Cerebellar cortex (tissue), 1 donor: ENCODE measurements at regions not wholly inside any gene's neighbourhood (a gene's known extent, or its start where the extent isn't known, plus 50 kb on each side); places are given as distances from the start of the nearest gene placed in this dataset.
"Not testable (repeated sequence)": the region's sequence is repeated elsewhere in the genome, so short reads cannot be mapped to it uniquely, and the experiment has no call there.

ENCODE experiments used
- DNase-seq: peaks from one replicate; pipeline ENCODE4 v3.0.0-alpha.2; 2015; ENCODE audit warnings: low spot score

- DNase-seq: no peak
These were observed 362.5 kb downstream of the POM121L12 start for GRCh38 chr7:53397911-53398310.

GRCh38 chr7:53398566-53398965 is 363.1 kb downstream of the POM121L12 start:
- DNase-seq: no peak

GRCh38 chr7:53413021-53413420 is 377.6 kb downstream of the POM121L12 start:
- no peak for DNase-seq

- no peak for DNase-seq
These were observed 380.4 kb downstream of the POM121L12 start for GRCh38 chr7:53415816-53416215.

- DNase-seq: no peak
These were observed 383.5 kb downstream of the POM121L12 start for GRCh38 chr7:53418834-53419482.

GRCh38 chr7:53420550-53420949 is 385.1 kb downstream of the POM121L12 start:
- DNase-seq: no peak

GRCh38 chr7:53422291-53422690 is 386.9 kb downstream of the POM121L12 start:
- DNase-seq: no peak

- DNase-seq: no peak
These were observed 390.8 kb downstream of the POM121L12 start for GRCh38 chr7:53426145-53426750.

GRCh38 chr7:53428045-53428444 is 392.6 kb downstream of the POM121L12 start:
- no peak for DNase-seq

- DNase-seq: no peak
These were observed 396.5 kb downstream of the POM121L12 start for GRCh38 chr7:53431901-53432300.

- no peak for DNase-seq
These were observed 401.9 kb downstream of the POM121L12 start for GRCh38 chr7:53437336-53437735.

- no peak for DNase-seq
These were observed 410.7 kb downstream of the POM121L12 start for GRCh38 chr7:53446170-53446569.

- DNase-seq: no peak
These were observed 423.2 kb downstream of the POM121L12 start for GRCh38 chr7:53458636-53459035.

- peak; percentile 58 for DNase-seq
These were observed 430.9 kb downstream of the POM121L12 start for GRCh38 chr7:53466371-53466770.

- DNase-seq: peak; percentile 48
These were observed 435.0 kb downstream of the POM121L12 start for GRCh38 chr7:53470336-53470970.

- DNase-seq: no peak
These were observed 437.9 kb downstream of the POM121L12 start for GRCh38 chr7:53473371-53473770.

- no peak for DNase-seq
These were observed 440.3 kb downstream of the POM121L12 start for GRCh38 chr7:53475776-53476175.

GRCh38 chr7:53476566-53476965 is 441.1 kb downstream of the POM121L12 start:
- peak; percentile 17 for DNase-seq

- no peak for DNase-seq
These were observed 449.9 kb downstream of the POM121L12 start for GRCh38 chr7:53485354-53485753.

- no peak for DNase-seq
These were observed 455.6 kb downstream of the POM121L12 start for GRCh38 chr7:53491051-53491450.

GRCh38 chr7:53495181-53495580 is 459.7 kb downstream of the POM121L12 start:
- DNase-seq: not testable (repeated sequence)

GRCh38 chr7:53500076-53500475 is 464.6 kb downstream of the POM121L12 start:
- DNase-seq: no peak

- DNase-seq: no peak
These were observed 469.5 kb downstream of the POM121L12 start for GRCh38 chr7:53504914-53505313.
